ENCODE measurements at regions not wholly inside any gene's neighbourhood (a gene's known extent, or its start where the extent isn't known, plus 50 kb on each side); places are given as distances from the start of the nearest gene placed in this dataset.
"Not testable (repeated sequence)": the region's sequence is repeated elsewhere in the genome, so short reads cannot be mapped to it uniquely, and the experiment has no call there.

- no peak for DNase-seq
These were observed 652.8 kb upstream of the CTNND2 start for GRCh38 chr5:12557012-12557411.

- DNase-seq: no peak
These were observed 621.9 kb upstream of the CTNND2 start for GRCh38 chr5:12526113-12526512.

- DNase-seq: no peak
These were observed 617.9 kb upstream of the CTNND2 start for GRCh38 chr5:12522116-12522515.

GRCh38 chr5:12504983-12505382 is 600.7 kb upstream of the CTNND2 start:
- DNase-seq: not testable (repeated sequence)

GRCh38 chr5:12488161-12488560 is 583.9 kb upstream of the CTNND2 start:
- DNase-seq: no peak

GRCh38 chr5:12480487-12480886 is 576.2 kb upstream of the CTNND2 start:
- no peak for DNase-seq

- no peak for DNase-seq
These were observed 573.3 kb upstream of the CTNND2 start for GRCh38 chr5:12477554-12477953.

- DNase-seq: no peak
These were observed 563.6 kb upstream of the CTNND2 start for GRCh38 chr5:12467799-12468198.

GRCh38 chr5:12460493-12461261 is 556.4 kb upstream of the CTNND2 start:
- no peak for DNase-seq

- DNase-seq: no peak
These were observed 555.1 kb upstream of the CTNND2 start for GRCh38 chr5:12459326-12459725.

GRCh38 chr5:12419075-12419474 is 514.8 kb upstream of the CTNND2 start:
- no peak for DNase-seq

- no peak for DNase-seq
These were observed 509.3 kb upstream of the CTNND2 start for GRCh38 chr5:12413585-12413984.

GRCh38 chr5:12413075-12413474 is 508.8 kb upstream of the CTNND2 start:
- DNase-seq: no peak

GRCh38 chr5:12399868-12400267 is 495.6 kb upstream of the CTNND2 start:
- no peak for DNase-seq

GRCh38 chr5:12392246-12392645 is 488.0 kb upstream of the CTNND2 start:
- no peak for DNase-seq

GRCh38 chr5:12385095-12385494 is 480.8 kb upstream of the CTNND2 start:
- DNase-seq: no peak

- no peak for DNase-seq
These were observed 479.8 kb upstream of the CTNND2 start for GRCh38 chr5:12384005-12384404.

- no peak for DNase-seq
These were observed 463.7 kb upstream of the CTNND2 start for GRCh38 chr5:12367973-12368372.

- DNase-seq: no peak
These were observed 456.0 kb upstream of the CTNND2 start for GRCh38 chr5:12360218-12360617.

GRCh38 chr5:12358371-12359090 is 454.3 kb upstream of the CTNND2 start:
- DNase-seq: no peak

- no peak for DNase-seq
These were observed 453.4 kb upstream of the CTNND2 start for GRCh38 chr5:12357626-12358025.

GRCh38 chr5:12354686-12355085 is 450.4 kb upstream of the CTNND2 start:
- no peak for DNase-seq

- DNase-seq: no peak
These were observed 439.3 kb upstream of the CTNND2 start for GRCh38 chr5:12343558-12343957.

GRCh38 chr5:12335938-12336337 is 431.7 kb upstream of the CTNND2 start:
- no peak for DNase-seq
